Urinary bladder (tissue), 3 donors: ENCODE measurements at regions not wholly inside any gene's neighbourhood (a gene's known extent, or its start where the extent isn't known, plus 50 kb on each side); places are given as distances from the start of the nearest gene placed in this dataset.

Source experiments
- DNase-seq: peaks from one replicate; pipeline ENCODE4 v3.0.0-alpha.2; 2015; ENCODE audit errors: extremely low spot score
- H3K27ac ChIP-seq: one replicate; pipeline ENCODE4 v1.5.1; 2013; ENCODE audit warnings: low read depth, mild to moderate bottlenecking, moderate library complexity
- H3K36me3 ChIP-seq: one replicate; pipeline ENCODE4 v1.6.1; 2013; ENCODE audit warnings: mild to moderate bottlenecking, moderate library complexity; ENCODE audit not compliant: insufficient read depth
- H3K4me1 ChIP-seq: one replicate; pipeline ENCODE4 v1.6.1; 2013; ENCODE audit warnings: mild to moderate bottlenecking, moderate library complexity; ENCODE audit not compliant: insufficient read depth
- H3K4me3 ChIP-seq: one replicate; pipeline ENCODE4 v1.5.1; 2013; ENCODE audit warnings: low read depth, low read length
- WGBS: extraction: QIAGEN DNeasy Blood & Tissue Kit; methylation state at CpG from one replicate; pipeline ENCODE4 v1.1.7; 2013; 5-methylcytosine and 5-hydroxymethylcytosine counted together
- donor health status: healthy with polysubstance abuse.
- donor health status: healthy.

GRCh38 chr3:106756901-106757300 lies 620.3 kb upstream of the CCDC54 start:
- no peak overlapping the region for H3K27ac ChIP-seq
- no peak overlapping the region for H3K4me3 ChIP-seq
- WGBS, result 82% methylated on average over 3 of the region's 3 CpGs
- no peaks in the 10 kb centered on the region for H3K4me1 ChIP-seq
- no peak for DNase-seq
- H3K36me3 ChIP-seq, result no peaks in the 10 kb centered on the region

GRCh38 chr3:106758459-106758858 lies 618.8 kb upstream of the CCDC54 start:
- Histone ChIP-seq H3K4me3 (no peak overlapping the region), H3K36me3 (no peaks in the 10 kb centered on the region), H3K27ac (no peak overlapping the region), H3K4me1 (no peaks in the 10 kb centered on the region)
- DNase-seq, result no peak
- 93% methylated on average over 2 of the region's 2 CpGs for WGBS

GRCh38 chr3:106759731-106760130 lies 617.5 kb upstream of the CCDC54 start:
- no peak overlapping the region for H3K27ac ChIP-seq
- H3K4me1 ChIP-seq, result no peaks in the 10 kb centered on the region
- no peak for DNase-seq
- H3K36me3 ChIP-seq, result no peaks in the 10 kb centered on the region
- H3K4me3 ChIP-seq, result no peak overlapping the region
- WGBS, result 88% methylated on average over 1 of the region's 1 CpG

- no peak overlapping the region for H3K27ac ChIP-seq
- no peaks in the 10 kb centered on the region for H3K4me1 ChIP-seq
- DNase-seq, result no peak
- no peak overlapping the region for H3K4me3 ChIP-seq
- no peaks in the 10 kb centered on the region for H3K36me3 ChIP-seq
- WGBS, result 93% methylated on average over 7 of the region's 7 CpGs
Measured at GRCh38 chr3:106765342-106765741, 611.9 kb upstream of the CCDC54 start.

- Histone ChIP-seq H3K36me3 (no peaks in the 10 kb centered on the region), H3K4me3 (no peak overlapping the region), H3K4me1 (no peaks in the 10 kb centered on the region), H3K27ac (no peak overlapping the region)
- DNase-seq, result no peak
Measured at GRCh38 chr3:106768941-106769480, 608.2 kb upstream of the CCDC54 start.

- DNase-seq, result no peak
- H3K27ac ChIP-seq, result no peak overlapping the region
- H3K4me3 ChIP-seq, result no peak overlapping the region
- H3K4me1 ChIP-seq, result no peaks in the 10 kb centered on the region
- WGBS, result 78% methylated on average over 1 of the region's 1 CpG
- no peaks in the 10 kb centered on the region for H3K36me3 ChIP-seq
Measured at GRCh38 chr3:106773795-106774194, 603.4 kb upstream of the CCDC54 start.

GRCh38 chr3:106783231-106783630 lies 594.0 kb upstream of the CCDC54 start:
- Histone ChIP-seq H3K4me1 (no peaks in the 10 kb centered on the region), H3K4me3 (no peak overlapping the region), H3K27ac (no peak overlapping the region), H3K36me3 (no peaks in the 10 kb centered on the region)
- DNase-seq, result no peak

GRCh38 chr3:106789276-106789675 lies 588.0 kb upstream of the CCDC54 start:
- no peak overlapping the region for H3K4me3 ChIP-seq
- no peak for DNase-seq
- H3K4me1 ChIP-seq, result no peaks in the 10 kb centered on the region
- H3K36me3 ChIP-seq, result no peaks in the 10 kb centered on the region
- 69% methylated on average over 4 of the region's 4 CpGs for whole genome bisulfite sequencing
- no peak overlapping the region for H3K27ac ChIP-seq

- Histone ChIP-seq H3K27ac (no peak overlapping the region), H3K4me1 (no peaks in the 10 kb centered on the region), H3K36me3 (no peaks in the 10 kb centered on the region), H3K4me3 (no peak overlapping the region)
- 99% methylated on average over 1 of the region's 1 CpG for WGBS
- DNase-seq, result no peak
Measured at GRCh38 chr3:106792716-106793115, 584.5 kb upstream of the CCDC54 start.

GRCh38 chr3:106794442-106794841 lies 582.8 kb upstream of the CCDC54 start:
- Histone ChIP-seq H3K36me3 (no peaks in the 10 kb centered on the region), H3K4me1 (no peaks in the 10 kb centered on the region), H3K4me3 (no peak overlapping the region), H3K27ac (no peak overlapping the region)
- 88% methylated on average over 3 of the region's 3 CpGs for WGBS
- no peak for DNase-seq

GRCh38 chr3:106795553-106795952 lies 581.7 kb upstream of the CCDC54 start:
- no peak for DNase-seq
- no peaks in the 10 kb centered on the region for H3K4me1 ChIP-seq
- no peak overlapping the region for H3K27ac ChIP-seq
- no peak overlapping the region for H3K4me3 ChIP-seq
- 91% methylated on average over 1 of the region's 1 CpG for WGBS
- H3K36me3 ChIP-seq, result no peaks in the 10 kb centered on the region

GRCh38 chr3:106797461-106797860 lies 579.8 kb upstream of the CCDC54 start:
- 92% methylated on average over 2 of the region's 2 CpGs for WGBS
- no peak overlapping the region for H3K27ac ChIP-seq

GRCh38 chr3:106805625-106806024 lies 571.6 kb upstream of the CCDC54 start:
- no peaks in the 10 kb centered on the region for H3K36me3 ChIP-seq
- no peaks in the 10 kb centered on the region for H3K4me1 ChIP-seq
- DNase-seq, result no peak
- WGBS, result 96% methylated on average over 1 of the region's 1 CpG
- no peak overlapping the region for H3K27ac ChIP-seq
- no peak overlapping the region for H3K4me3 ChIP-seq

More at GRCh38 chr3:106797461-106797860, 579.8 kb upstream of the CCDC54 start:
- H3K4me1 ChIP-seq, result no peaks in the 10 kb centered on the region
- no peak overlapping the region for H3K4me3 ChIP-seq
- H3K36me3 ChIP-seq, result no peaks in the 10 kb centered on the region
- no peak for DNase-seq

- no peaks in the 10 kb centered on the region for H3K4me1 ChIP-seq
- H3K27ac ChIP-seq, result no peak overlapping the region
- H3K36me3 ChIP-seq, result no peaks in the 10 kb centered on the region
- H3K4me3 ChIP-seq, result no peak overlapping the region
- no peak for DNase-seq
Measured at GRCh38 chr3:106806964-106807363, 570.3 kb upstream of the CCDC54 start.

- no peak overlapping the region for H3K4me3 ChIP-seq
- H3K4me1 ChIP-seq, result peaks cover 1% of the 10 kb centered on the region
- no peak for DNase-seq
- H3K27ac ChIP-seq, result no peak overlapping the region
- 80% methylated on average over 3 of the region's 3 CpGs for WGBS
- no peaks in the 10 kb centered on the region for H3K36me3 ChIP-seq
Measured at GRCh38 chr3:106809041-106809440, 568.2 kb upstream of the CCDC54 start.
